NT2/D1 (cell line): ENCODE measurements at regions not wholly inside any gene's neighbourhood (a gene's known extent, or its start where the extent isn't known, plus 50 kb on each side); places are given as distances from the start of the nearest gene placed in this dataset.

ENCODE experiments used
- SUZ12 ChIP-seq: IDR thresholded peaks from 2 replicates; pipeline ENCODE4 v1.6.1; 2011; ENCODE audit not compliant: insufficient read length, insufficient read depth; ENCODE audit errors: extremely low read depth
- YY1 ChIP-seq: IDR thresholded peaks from 2 replicates; pipeline ENCODE4 v1.6.1; 2011; ENCODE audit not compliant: insufficient read length, insufficient read depth
- ZNF274 ChIP-seq: IDR thresholded peaks from 2 replicates; pipeline ENCODE4 v1.6.1; 2011; ENCODE audit warnings: mild to moderate bottlenecking, low read depth, low read length

GRCh38 chr2:185891804-185892411 is 153.3 kb downstream of the FSIP2 start:
- TF ChIP-seq YY1 (no peak), SUZ12 (no peak), ZNF274 (no peak)
